NB4 (cell line): ENCODE measurements at regions not wholly inside any gene's neighbourhood (a gene's known extent, or its start where the extent isn't known, plus 50 kb on each side); places are given as distances from the start of the nearest gene placed in this dataset.

Source experiments
- CTCF ChIP-seq: IDR thresholded peaks from one replicate; pipeline ENCODE4 v1.5.1; 2012; ENCODE audit warnings: low read depth, low read length
- MAX ChIP-seq: IDR thresholded peaks from 2 replicates; pipeline ENCODE4 v1.6.1; 2011; ENCODE audit warnings: low read depth, low read length
- MYC ChIP-seq: IDR thresholded peaks from 2 replicates; pipeline ENCODE4 v1.6.1; 2011; ENCODE audit warnings: low read depth, low read length
- POLR2A ChIP-seq: IDR thresholded peaks from 2 replicates; pipeline ENCODE4 v1.6.1; 2011; ENCODE audit warnings: mild to moderate bottlenecking; ENCODE audit not compliant: insufficient read length; ENCODE audit errors: extremely low read depth

GRCh38 chr3:22581007-22581406 lies 622.1 kb upstream of the UBE2E2 start:
- TF ChIP-seq CTCF (no peak), POLR2A (no peak), MYC (no peak), MAX (no peak)
